Upper lobe of left lung (tissue), 6 donors: ENCODE measurements at regions not wholly inside any gene's neighbourhood (a gene's known extent, or its start where the extent isn't known, plus 50 kb on each side); places are given as distances from the start of the nearest gene placed in this dataset.

Experiments
- ATAC-seq, 2 donors: fragments of 200-7000 bp; cut with Tn5 transposase; one replicate each; pipeline ENCODE4 v1.9.1; 2022; ENCODE audit warnings: mild to moderate bottlenecking in 2 of 2, moderate library complexity in 2 of 2; ENCODE audit not compliant: low FRiP score in 2 of 2
- DNase-seq, 2 donors: peaks; one replicate each; pipeline ENCODE4 v3.0.0-alpha.2; 2019 to 2020
- H3K27ac ChIP-seq, 4 donors: fragments of 200-600 bp; sonication (generic); one replicate each; pipeline ENCODE4 v1.5.1; 2016 to 2019
- H3K27me3 ChIP-seq, 4 donors: fragments of 200-600 bp; sonication (generic); one replicate each; pipeline ENCODE4 v1.5.1; 2017 to 2019
- H3K36me3 ChIP-seq, 4 donors: fragments of 200-600 bp; sonication (generic); one replicate each; pipeline ENCODE4 v1.5.1; 2016 to 2019
- H3K4me1 ChIP-seq, 4 donors: fragments of 200-600 bp; sonication (generic); one replicate each; pipeline ENCODE4 v1.5.1; 2018 to 2019
- H3K4me3 ChIP-seq, 4 donors: fragments of 200-600 bp; sonication (generic); one replicate each; pipeline ENCODE4 v1.5.1; 2017 to 2019; ENCODE audit warnings: mild to moderate bottlenecking in 2 of 4, moderate library complexity in 1 of 4
- H3K9me3 ChIP-seq, 4 donors: fragments of 200-600 bp; sonication (generic); one replicate each; pipeline ENCODE4 v1.5.1; 2018 to 2019
- CTCF ChIP-seq, 6 experiments: fragments of 450-650 bp in 4 of 6; fragments of 200-600 bp in 2 of 6; sonication (generic) in 2 of 6; IDR thresholded peaks; one replicate each; pipeline ENCODE4 v1.5.1; 2016 to 2019; ENCODE audit warnings: antibody characterized with exemption in 6 of 6
- EP300 ChIP-seq, 4 donors: sonication (generic); formaldehyde crosslinking; IDR thresholded peaks; one replicate each; pipeline ENCODE4 v1.5.1; 2017; ENCODE audit warnings: antibody characterized with exemption in 4 of 4, control low read depth in 2 of 4
- POLR2A ChIP-seq, 4 donors: fragments of 450-650 bp; IDR thresholded peaks; one replicate each; pipeline ENCODE4 v1.5.1; 2016 to 2017; ENCODE audit warnings: antibody characterized with exemption in 4 of 4, mild to moderate bottlenecking in 2 of 4
- POLR2AphosphoS5 ChIP-seq, 2 donors: sonication (generic); formaldehyde crosslinking; IDR thresholded peaks; one replicate each; pipeline ENCODE4 v1.5.1; 2017; ENCODE audit warnings: antibody characterized with exemption in 2 of 2
- WGBS, 2 donors: methylation state at CpG; one replicate each; pipeline ENCODE4 v1.1.5; 2017 to 2018; 5-methylcytosine and 5-hydroxymethylcytosine counted together
- donor health status: DM: no; HTN: no; CAD: no; lungs with moderate emphysema.
- donor health status: DM: no; HTN: yes; CAD: no; lungs with severe emphysema.

GRCh38 chr13:22470075-22470474 is 710.7 kb upstream of the SGCG start:
- no peaks in the 10 kb centered on the region for H3K9me3 ChIP-seq
- no peak overlapping the region for H3K27ac ChIP-seq
- 79% methylated on average over 3 of the region's 3 CpGs for WGBS, 2 donors
- DNase-seq (no peak), ATAC-seq (peak in 1 of 2 donors; percentile 47)
- TF ChIP-seq EP300 (IDR thresholded peaks at IDR 0.05) (no peak), POLR2AphosphoS5 (IDR thresholded peaks at IDR 0.05) (no peak), CTCF (IDR thresholded peaks at IDR 0.05) (no peak), POLR2A (IDR thresholded peaks at IDR 0.05) (no peak)
- no peaks in the 10 kb centered on the region for H3K4me1 ChIP-seq
- no peaks in the 10 kb centered on the region for H3K27me3 ChIP-seq
- no peak overlapping the region for H3K4me3 ChIP-seq
- no peaks in the 10 kb centered on the region for H3K36me3 ChIP-seq

GRCh38 chr13:22482496-22483000 is 698.2 kb upstream of the SGCG start:
- Histone ChIP-seq H3K27me3 (no peaks in the 10 kb centered on the region), H3K4me3 (no peak overlapping the region), H3K9me3 (no peaks in the 10 kb centered on the region), H3K36me3 (no peaks in the 10 kb centered on the region), H3K27ac (no peak overlapping the region), H3K4me1 (peaks cover 0 to 2% (median 0%) of the 10 kb centered on the region in 4 donors)
- ATAC-seq (no peak), DNase-seq (no peak)
- TF ChIP-seq POLR2AphosphoS5 (IDR thresholded peaks at IDR 0.05) (no peak), CTCF (IDR thresholded peaks at IDR 0.05) (no peak)
- 82% methylated on average over 2 of the region's 2 CpGs for WGBS, 2 donors

DNA sequence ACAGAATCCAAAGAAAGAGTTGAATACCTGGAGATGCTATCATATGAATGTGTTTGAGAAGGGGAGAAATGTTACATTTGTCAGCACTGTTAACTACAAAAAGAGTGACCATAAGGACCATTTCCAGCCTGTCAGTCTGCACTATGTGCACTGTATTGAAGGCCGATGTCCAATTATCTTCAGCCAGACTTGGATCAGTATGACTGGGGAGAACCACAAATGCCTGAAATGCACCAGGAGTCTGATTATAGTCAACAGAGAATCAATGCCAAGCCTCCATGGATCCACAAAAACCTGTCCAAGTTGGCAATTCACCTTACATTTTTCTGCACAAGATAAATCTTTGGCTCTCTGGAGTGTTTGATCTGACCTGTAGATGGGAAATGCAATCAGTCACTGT is 697.5 kb upstream of the SGCG start:
- H3K27me3 ChIP-seq = no peaks in the 10 kb centered on the region
- H3K9me3 ChIP-seq = no peaks in the 10 kb centered on the region
- no peak for TF ChIP-seq EP300 (IDR thresholded peaks at IDR 0.05)
- TF ChIP-seq POLR2AphosphoS5 (IDR thresholded peaks at IDR 0.05) = no peak
- no peak for TF ChIP-seq CTCF (IDR thresholded peaks at IDR 0.05)
- TF ChIP-seq POLR2A (IDR thresholded peaks at IDR 0.05) = no peak
- no peak for ATAC-seq
- no peak overlapping the region for H3K4me3 ChIP-seq
- H3K27ac ChIP-seq = no peak overlapping the region
- H3K36me3 ChIP-seq = no peaks in the 10 kb centered on the region
- peaks cover 0 to 2% (median 0%) of the 10 kb centered on the region in 4 donors for H3K4me1 ChIP-seq
- DNase-seq = no peak
- WGBS, 2 donors = 94 to 100% methylated on average over 1 of the region's 1 CpG

- Histone ChIP-seq H3K9me3 (no peaks in the 10 kb centered on the region), H3K27me3 (no peaks in the 10 kb centered on the region), H3K36me3 (no peaks in the 10 kb centered on the region), H3K27ac (no peak overlapping the region), H3K4me1 (peaks cover 0 to 2% (median 0%) of the 10 kb centered on the region in 4 donors), H3K4me3 (no peak overlapping the region)
- DNase-seq = no peak
- ATAC-seq = no peak
- WGBS, 2 donors = 68 to 77% methylated on average over 3 of the region's 3 CpGs
- no peak for TF ChIP-seq EP300 (IDR thresholded peaks at IDR 0.05)
- TF ChIP-seq CTCF (IDR thresholded peaks at IDR 0.05) = no peak
- TF ChIP-seq POLR2AphosphoS5 (IDR thresholded peaks at IDR 0.05) = no peak
- no peak for TF ChIP-seq POLR2A (IDR thresholded peaks at IDR 0.05)
Observed at GRCh38 chr13:22486490-22486889, 694.3 kb upstream of the SGCG start.

GRCh38 chr13:22487932-22488331 is 692.8 kb upstream of the SGCG start:
- H3K36me3 ChIP-seq = no peaks in the 10 kb centered on the region
- ATAC-seq (no peak), DNase-seq (no peak)
- H3K27ac ChIP-seq = no peak overlapping the region
- H3K27me3 ChIP-seq = no peaks in the 10 kb centered on the region
- TF ChIP-seq POLR2AphosphoS5 (IDR thresholded peaks at IDR 0.05) (no peak), EP300 (IDR thresholded peaks at IDR 0.05) (no peak), CTCF (IDR thresholded peaks at IDR 0.05) (no peak), POLR2A (IDR thresholded peaks at IDR 0.05) (no peak)
- no peak overlapping the region for H3K4me3 ChIP-seq
- H3K9me3 ChIP-seq = no peaks in the 10 kb centered on the region
- H3K4me1 ChIP-seq = peaks cover 0 to 2% (median 0%) of the 10 kb centered on the region in 4 donors
